Coronary artery (tissue), 2 donors: ENCODE measurements at regions not wholly inside any gene's neighbourhood (a gene's known extent, or its start where the extent isn't known, plus 50 kb on each side); places are given as distances from the start of the nearest gene placed in this dataset.
"Not testable (repeated sequence)": the region's sequence is repeated elsewhere in the genome, so short reads cannot be mapped to it uniquely, and the experiment has no call there.

ENCODE experiments used
- DNase-seq: peaks from one replicate; pipeline ENCODE4 v3.0.0-alpha.2; 2017; ENCODE audit warnings: low spot score
- H3K27ac ChIP-seq, 2 donors: fragments of 200-600 bp; sonication (generic); one replicate each; pipeline ENCODE4 v1.5.1; 2016 to 2019
- H3K4me3 ChIP-seq: fragments of 200-600 bp; sonication (generic); 2 replicates; pipeline ENCODE4 v1.5.1; 2016; ENCODE audit warnings: mild to moderate bottlenecking, moderate library complexity
- TF ChIP-seq, protein P1 (sequence below): fragments of 200-600 bp; sonication (generic); IDR thresholded peaks from one replicate; pipeline ENCODE4 v1.5.1; 2019; ENCODE audit warnings: antibody characterized with exemption

DNA sequence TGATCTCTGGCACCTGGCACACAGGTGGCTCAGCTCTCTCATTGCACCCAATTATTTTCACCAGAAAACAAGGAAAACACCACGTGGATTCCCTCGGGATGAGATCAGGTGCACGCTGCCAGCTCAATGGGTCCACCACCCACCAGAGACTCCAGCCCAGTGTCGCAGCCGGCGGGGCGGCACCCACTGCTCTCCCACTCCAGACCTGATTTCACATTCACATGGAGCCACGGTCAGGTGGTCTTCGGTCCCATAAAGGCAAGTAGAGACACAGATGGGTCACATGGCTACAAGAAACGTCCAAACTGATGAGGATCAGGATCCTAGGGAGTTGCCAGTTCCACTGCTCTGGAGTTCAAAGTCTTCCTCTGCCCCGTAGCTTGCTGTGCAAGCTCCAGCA, 217.6 kb downstream of the ANKRD30B start:
- DNase-seq: no peak
- H3K4me3 ChIP-seq: no peak overlapping the region
- no peak overlapping the region for H3K27ac ChIP-seq
- TF ChIP-seq, protein P1, sequence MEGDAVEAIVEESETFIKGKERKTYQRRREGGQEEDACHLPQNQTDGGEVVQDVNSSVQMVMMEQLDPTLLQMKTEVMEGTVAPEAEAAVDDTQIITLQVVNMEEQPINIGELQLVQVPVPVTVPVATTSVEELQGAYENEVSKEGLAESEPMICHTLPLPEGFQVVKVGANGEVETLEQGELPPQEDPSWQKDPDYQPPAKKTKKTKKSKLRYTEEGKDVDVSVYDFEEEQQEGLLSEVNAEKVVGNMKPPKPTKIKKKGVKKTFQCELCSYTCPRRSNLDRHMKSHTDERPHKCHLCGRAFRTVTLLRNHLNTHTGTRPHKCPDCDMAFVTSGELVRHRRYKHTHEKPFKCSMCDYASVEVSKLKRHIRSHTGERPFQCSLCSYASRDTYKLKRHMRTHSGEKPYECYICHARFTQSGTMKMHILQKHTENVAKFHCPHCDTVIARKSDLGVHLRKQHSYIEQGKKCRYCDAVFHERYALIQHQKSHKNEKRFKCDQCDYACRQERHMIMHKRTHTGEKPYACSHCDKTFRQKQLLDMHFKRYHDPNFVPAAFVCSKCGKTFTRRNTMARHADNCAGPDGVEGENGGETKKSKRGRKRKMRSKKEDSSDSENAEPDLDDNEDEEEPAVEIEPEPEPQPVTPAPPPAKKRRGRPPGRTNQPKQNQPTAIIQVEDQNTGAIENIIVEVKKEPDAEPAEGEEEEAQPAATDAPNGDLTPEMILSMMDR: no peak

DNA sequence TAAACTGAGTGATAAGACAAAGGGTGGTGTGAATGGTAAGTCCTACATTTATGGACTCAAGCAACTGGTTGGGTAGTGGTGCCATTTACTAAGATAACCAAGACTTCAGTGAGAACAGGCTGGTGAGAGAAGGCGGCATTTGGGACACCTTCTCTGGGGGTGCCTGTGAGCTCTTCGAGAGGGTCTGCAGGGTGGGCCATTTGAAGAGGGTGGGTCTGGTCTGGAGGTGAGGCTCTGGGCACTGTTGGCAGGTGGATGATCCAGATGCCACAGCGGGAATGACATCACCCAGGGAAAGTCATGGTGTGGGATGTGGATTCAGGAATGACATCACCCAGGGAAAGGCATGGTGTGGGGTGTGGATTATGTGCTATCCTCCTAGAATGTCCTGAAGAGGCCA, 219.3 kb downstream of the ANKRD30B start:
- not testable (repeated sequence) for H3K4me3 ChIP-seq, H3K27ac ChIP-seq, DNase-seq

DNA sequence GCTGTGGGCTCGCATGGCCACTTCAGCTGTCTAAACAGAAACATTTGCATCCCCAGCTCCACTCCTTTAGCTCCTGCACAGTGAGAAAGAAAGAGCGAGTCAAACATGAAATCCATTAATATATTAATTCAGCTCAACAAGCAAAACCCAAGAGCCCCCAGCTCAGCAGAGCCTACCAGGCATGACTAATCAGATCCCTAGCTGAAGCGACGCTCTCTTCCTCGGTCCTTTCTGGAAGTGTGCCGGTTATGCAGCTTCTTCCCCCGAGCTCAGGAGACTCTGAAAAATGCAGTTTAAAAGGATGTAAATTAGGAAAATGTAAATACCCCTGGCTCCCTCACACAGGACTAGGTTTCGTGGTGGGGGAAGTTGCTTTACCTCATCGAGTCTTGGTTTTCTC, 221.5 kb downstream of the ANKRD30B start:
- DNase-seq: no peak
- H3K27ac ChIP-seq: no peak overlapping the region

DNA sequence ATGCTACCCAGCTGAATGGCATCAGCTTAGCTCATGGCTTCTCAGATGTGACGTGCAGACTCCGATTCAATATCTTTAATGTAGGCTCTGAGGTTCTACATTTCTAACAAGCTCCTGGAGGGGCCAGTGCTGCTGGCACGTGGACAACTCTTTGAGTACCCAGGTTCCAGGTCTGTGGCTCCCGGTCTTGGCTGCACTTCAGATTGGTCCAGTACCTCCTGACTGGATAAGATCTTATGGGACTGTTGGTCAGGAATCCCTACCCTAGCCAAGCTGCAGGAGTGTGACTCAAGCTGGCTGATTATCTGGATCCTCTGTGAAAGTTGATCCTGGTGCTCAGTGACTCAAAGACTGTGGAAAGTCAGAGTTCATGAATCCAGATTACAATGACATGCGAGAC, 222.1 kb downstream of the ANKRD30B start:
- no peak for DNase-seq
- TF ChIP-seq, protein P1: no peak
- H3K4me3 ChIP-seq: no peak overlapping the region
- H3K27ac ChIP-seq: no peak overlapping the region

More for the DNA sequence above, 221.5 kb downstream of the ANKRD30B start:
- H3K4me3 ChIP-seq: no peak overlapping the region
- TF ChIP-seq, protein P1: no peak

DNA sequence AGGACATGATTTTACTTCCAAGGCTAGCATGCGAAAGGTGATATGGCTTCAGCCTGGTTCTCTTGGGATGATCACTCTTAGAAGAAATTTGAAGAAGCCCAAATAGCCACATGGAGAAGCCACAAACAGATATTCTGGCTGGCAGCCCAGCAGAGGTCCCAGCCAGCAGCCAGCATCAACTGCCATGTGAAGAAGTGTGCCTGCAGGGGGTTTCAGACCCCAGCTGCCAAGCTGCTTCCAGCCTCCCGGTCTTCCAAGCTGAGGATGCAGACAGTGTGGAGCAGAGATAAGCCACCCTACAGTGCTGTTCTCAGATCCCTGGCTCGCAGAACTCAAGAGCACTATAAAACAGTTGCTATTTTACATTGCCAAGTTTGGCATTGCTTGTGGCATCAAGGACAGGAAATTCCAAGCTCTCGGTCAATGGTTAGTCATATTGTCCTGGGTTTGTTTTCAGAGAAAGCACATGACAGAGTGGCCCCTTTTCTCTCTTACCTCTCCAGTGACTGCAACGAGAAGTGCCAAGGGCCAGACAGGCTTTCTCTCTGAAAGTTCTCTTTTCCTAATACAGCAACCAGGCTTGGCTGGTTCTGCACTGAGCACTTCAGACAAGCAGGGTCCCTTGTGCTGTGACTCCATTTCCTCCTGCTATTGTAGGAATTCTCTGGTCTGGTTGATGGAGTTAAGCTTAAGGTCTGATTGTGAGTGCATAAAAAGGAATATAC, 223.7 kb downstream of the ANKRD30B start:
- Histone ChIP-seq H3K4me3 (no peak overlapping the region), H3K27ac (no peak overlapping the region)
- DNase-seq: no peak
- TF ChIP-seq, protein P1: no peak

DNA sequence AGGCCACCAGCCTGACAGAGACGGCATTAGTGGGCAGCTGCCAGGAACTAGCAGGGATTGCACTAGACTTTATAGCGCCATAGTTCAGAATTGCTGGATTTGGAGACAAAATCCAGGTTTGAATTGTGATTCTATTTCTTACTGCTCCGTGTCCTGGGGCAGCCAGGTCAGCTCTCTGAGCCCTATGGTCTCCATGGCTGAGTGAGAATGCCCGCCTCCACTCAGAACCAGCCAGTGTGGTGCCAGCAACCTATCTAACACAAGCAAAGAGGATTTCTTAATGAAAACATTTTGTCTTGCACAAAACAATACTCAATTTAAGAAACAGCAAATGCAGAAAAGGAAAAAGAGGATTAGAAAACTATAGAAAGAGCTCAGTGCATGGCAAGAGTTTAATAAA, 225.4 kb downstream of the ANKRD30B start:
- H3K27ac ChIP-seq, H3K4me3 ChIP-seq, DNase-seq: not testable (repeated sequence)

DNA sequence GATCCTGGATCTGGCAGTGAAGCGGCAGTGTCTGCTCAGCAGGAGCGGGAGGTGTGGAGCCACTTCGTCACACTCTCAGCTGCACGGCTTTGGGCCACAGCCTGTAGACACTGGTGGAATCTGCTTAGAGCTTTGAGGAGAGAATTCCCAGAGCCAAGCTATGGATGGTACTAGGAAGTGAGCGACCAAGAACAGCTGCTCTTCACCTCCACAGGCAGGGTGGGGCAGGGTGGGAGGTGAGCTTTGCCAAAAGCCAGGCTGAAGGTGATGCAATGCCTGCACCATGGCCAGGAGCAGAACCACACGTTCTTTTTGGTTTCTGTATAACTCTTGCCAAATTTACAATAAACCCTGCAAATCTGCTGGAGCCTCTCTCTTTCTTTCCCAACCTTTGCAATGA, 226.1 kb downstream of the ANKRD30B start:
- TF ChIP-seq, protein P1: no peak
- no peak for DNase-seq
- Histone ChIP-seq H3K4me3 (no peak overlapping the region), H3K27ac (no peak overlapping the region)

DNA sequence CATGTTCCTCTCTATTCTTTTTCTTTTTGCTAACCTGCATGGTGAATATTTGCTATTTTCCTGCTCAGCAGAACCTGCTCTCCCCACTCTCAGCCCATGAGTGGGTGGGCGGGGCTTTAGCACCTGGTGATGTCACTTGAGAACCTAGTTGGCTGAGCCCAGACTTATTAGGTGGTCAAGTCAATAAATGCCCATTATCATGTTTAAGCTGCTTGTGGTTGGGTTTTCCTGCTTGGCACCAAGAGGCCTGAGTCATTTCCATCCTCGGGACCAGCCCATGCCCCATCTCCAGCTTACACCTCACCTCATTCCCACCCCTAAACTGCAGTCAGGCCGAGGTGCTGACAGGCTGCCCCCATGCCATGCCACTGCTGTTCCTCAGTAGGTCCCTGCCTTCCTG, 226.6 kb downstream of the ANKRD30B start:
- no peak overlapping the region for H3K4me3 ChIP-seq
- H3K27ac ChIP-seq: no peak overlapping the region
- TF ChIP-seq, protein P1: no peak
- DNase-seq: no peak
